ENCODE measurements at regions not wholly inside any gene's neighbourhood (a gene's known extent, or its start where the extent isn't known, plus 50 kb on each side); places are given as distances from the start of the nearest gene placed in this dataset.

DNA sequence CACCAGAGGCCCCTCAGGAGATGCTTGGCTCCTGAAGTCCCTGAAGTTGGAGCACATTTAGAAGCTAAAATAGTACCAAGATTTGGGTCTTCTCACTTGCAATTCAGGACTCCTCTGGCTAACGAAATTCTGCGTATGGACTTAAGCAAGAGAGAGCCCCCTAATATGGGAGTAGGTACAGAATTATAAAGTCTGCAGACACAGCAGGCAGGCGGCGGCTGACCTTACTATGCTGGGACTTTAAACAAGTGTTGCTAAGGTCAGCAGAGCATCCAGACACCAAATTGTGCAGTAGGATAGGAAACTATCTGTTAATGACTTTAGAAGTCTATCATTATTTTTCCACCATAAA lies 104.5 kb upstream of the PDE4B start:
- no peak for DNase-seq

DNA sequence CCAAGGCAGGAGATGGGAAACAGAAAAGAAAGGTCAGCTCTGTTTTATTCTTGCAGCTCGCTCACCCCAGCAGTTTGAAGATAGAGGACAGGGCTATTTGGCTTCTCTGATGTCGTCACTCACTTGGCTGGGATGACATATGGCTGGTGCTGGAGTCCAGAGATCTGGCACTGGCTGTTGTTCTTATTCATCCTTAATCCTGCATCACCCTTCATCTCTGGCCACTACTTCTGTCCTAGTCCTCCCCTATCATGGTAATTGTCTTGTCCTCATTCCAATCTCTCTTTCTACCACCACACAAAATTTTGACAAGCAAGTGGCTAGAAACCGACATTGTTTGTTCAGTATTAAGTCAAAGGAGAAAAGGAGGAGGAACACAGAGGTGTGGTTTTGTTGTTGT lies 103.8 kb upstream of the PDE4B start:
- DNase-seq = no peak

DNA sequence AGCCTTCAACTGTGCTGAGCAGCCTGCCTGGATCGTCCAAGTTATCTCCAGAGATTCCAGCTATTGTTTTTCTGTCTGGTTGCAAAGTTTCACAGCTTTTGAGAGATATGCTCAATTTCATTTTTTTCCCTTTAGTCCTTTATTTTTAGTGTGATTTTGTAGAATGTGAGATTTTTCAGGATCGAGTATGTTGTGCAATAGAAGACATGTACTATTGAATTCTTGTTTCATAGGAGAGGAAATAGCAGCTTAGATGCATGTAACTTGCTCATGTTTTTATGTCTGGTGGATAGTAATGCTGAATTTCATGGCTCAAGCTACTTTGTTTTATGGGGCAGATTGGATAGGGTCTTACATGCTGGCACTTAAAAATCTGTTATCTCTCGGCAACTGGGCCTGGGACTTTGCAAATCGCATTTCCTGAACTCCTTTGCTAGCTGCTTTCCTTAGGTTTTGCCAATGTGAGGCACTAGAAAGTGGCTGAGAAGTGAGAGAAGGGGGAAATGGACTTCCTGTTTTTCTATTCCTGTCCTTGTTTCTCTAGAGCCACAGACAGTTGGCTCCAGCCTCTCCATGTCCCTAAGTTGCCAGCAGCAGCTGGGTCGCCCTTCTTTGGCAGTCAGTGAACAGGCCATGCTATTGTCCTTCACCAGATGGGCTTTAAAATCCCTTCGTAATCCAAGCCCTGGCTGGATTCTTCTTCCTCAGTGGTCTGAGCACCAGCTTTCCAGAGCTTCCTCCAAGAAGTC lies 101.4 kb upstream of the PDE4B start:
- no peak for DNase-seq

DNA sequence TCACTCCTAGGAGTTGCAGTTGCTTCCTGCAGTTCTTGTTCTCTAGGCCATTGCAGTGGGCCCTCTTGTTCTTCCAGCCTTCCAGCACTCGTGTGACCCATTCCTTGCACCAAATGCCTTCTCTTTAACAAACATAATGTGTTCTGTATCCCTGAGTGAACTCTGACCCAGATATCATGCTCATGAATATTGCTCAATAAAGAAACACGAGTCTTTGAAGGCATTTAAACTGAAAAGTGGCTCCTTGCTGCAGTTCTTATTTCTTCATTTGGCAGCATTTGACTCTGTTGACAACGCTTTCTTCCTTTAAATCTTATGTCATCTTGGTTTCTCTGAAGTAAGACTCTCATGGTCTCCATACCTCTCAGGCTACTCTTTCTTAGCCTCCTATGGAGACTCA lies 100.7 kb upstream of the PDE4B start:
- no peak for DNase-seq

DNA sequence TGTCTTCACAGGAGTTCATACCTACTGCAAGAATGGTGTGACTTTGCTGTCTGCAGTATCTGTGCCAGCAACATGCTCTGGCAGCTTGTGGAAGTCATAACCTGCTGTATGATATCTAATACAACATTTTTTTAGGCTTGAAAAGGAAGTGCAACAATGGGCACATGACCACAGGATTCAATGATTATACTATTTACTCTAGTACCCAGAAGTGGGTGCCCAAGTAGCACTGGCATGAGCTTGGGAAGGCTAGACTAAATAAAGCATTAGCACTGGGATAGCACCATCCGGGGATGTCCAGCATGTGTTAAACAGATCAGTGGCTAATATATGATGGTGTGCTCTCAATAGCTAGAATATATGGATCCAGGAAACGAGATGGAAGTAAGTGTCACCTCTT lies 98.6 kb upstream of the PDE4B start:
- no peak for DNase-seq

DNA sequence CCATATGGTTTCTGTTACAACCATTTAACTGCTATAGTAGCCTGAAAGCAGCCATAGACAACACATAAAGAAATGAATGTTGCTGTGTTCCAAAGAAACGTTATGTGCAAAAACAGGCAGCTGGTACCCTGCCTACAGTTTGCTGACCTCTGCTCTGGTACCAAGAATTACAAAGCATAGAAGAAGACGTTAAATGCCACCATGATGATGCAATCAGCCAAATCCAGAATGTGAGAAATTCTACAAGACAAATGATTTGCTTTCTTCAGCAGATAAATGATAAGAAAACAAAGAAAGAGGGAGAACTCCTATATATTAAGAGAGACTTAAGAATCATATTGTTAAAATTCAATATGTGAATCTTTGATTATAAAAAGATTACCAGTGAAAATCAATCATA lies 97.8 kb upstream of the PDE4B start:
- no peak for DNase-seq

DNA sequence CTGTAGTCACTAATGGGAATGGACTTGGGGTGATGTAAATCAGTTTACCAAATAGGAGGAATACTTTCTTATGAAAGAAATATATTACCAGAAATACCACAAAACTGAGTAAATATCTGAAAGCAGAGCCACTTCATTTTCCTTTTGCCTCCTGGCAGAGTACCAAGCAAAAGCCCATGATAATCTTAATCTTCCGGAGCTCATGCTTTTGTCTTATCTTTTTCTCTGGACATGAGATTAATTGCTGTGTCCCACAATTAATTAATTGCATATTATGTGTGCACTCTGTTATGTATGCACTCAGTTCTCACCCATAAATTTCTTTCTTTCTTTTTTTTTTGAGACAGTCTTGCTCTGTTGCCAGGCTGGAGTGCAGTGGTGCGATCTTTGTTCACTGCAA lies 94.1 kb upstream of the PDE4B start:
- no peak for DNase-seq

DNA sequence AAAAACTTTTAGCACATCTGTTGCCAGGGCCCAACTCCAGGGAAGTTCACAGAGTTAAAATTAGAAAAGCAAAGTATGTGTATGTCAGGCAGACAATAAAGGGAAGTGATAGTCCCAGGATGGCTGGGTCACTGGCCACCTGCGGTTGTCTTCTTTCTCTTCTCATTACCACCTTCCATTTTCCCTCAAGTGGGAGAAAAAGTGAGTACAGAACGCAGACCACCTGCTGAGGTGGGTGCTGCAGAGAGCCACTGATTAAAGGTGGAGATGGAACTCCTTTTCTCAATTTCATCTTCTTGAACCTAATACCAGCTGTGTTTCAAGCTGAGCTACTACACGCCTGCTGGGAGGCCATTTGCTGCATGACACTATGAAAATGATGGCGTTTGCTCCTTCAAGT lies 88.8 kb upstream of the PDE4B start:
- no peak for DNase-seq

DNA sequence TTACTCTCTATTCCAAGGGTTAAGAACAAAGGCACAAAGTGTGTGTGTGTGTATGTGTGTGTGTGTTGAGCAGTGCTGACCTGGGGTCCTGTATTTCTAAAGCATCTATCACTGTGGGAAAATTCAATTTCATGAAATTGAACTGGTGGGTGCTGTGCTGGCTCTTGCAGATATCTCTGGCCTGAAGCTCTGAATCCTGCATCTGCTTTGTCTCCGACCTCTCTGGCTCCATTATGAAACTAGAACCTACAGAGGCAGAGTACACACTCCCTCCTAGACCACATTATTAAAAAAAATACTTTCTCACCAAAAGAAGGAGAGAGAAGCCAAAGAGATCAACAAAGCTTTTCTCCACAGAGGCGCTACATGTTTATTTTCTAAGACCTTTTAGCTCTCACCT lies 88.4 kb upstream of the PDE4B start:
- DNase-seq = no peak

DNA sequence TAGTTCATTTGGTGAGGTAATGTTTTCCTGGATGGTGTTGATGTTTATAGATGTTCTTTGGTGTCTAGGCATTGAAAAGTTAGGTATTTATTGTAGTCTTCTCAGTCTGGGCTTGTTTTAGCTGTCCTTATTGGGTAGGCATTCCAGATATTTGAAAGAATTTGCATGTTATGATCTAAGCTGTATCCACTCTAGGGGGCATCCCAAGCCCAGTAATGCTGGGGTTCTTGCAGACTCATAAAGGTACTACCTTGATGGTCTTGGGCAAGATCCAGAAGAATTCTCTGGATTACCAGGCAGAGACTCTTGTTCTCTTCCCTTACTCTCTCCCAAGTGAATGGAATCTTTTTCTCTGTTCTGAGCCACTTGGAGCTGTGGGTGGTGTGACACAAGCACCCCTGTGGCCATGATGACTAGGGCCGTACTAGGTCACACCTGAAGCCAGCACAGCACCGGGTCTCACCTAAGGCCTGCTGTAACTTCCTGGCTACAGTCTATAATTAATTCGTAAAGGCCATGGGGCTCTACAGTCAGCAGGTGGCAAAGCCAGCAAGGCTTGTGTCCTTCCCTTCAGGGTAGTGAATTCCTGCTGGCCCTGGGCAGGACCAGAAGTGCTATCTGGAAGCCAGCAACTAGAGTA lies 74.8 kb upstream of the PDE4B start:
- DNase-seq = peak; percentile 8

DNA sequence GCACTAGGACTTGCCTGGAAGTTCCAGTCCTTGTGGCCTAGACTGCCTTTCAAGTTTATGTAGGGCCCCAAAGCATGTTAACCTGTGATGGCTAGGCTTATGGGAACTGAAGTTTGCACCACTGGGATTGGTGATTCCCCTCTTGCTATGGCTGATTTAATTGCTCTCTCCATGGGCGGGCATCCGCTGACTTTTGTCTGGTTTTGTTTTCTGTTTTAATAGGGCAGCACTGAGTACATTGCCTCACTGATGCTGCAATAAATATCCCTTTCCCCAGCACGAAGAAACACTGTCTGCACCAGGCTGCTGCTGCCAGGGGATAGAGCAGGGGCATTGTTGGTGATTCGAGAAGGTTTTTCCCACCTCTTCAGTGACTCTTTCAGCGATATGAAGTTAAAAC lies 73.3 kb upstream of the PDE4B start:
- no peak for DNase-seq

DNA sequence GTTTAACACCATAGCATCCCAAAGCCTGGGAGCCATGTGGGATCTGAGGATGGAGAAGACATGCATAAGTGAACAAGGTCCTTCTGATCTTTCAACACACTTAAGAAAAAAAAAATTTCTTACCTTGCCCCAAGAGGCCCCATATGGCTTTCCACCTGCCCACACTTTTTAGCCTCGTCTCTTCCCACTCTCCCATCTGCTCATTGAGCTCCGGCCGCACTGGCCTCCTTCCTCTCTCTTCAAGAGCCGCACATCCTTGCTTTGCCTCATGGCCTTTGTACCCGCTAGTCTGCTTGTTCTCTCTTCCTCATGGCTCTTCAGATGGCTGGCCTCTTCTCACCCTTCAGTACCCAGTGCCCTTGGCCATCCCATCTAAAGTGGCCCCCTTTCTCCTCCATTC lies 70.2 kb upstream of the PDE4B start:
- no peak for DNase-seq

DNA sequence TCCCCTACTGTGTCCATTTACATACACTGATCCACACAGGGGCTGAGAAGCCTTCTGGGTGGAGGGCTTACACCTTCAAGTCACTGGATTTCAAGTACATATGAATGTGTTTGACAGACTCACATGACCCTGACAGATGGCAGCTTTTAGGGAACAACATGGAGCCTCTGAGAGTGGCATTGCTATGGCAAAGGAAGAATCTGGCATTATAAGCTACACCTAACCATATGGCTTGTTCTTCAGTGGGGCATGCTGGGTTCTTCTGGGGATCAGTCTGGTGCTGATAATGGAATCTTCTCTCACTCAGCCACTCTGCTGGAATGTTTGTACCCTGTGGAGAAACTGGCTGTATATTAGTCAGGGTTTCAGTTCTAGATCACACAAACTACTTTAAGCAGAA lies 68.5 kb upstream of the PDE4B start:
- DNase-seq = no peak

DNA sequence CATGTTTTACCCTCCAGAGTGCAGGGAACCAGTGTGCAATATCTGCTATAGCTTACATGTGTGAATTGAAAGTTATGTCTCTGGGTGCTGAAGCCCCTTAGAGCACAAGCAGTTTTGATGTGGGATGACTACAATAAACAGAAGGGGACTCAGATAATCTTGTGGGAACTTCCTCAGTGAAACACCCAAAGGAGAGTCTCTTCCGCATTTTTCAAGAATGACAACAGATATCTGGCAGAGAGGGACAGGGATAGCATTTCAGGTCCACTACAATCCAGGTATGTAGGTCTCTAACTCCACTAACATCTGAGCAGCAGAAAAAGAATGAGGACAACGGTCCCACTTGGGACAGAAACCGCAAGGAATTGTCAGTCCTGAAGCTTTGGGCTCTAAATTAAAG lies 67.6 kb upstream of the PDE4B start:
- DNase-seq = no peak

DNA sequence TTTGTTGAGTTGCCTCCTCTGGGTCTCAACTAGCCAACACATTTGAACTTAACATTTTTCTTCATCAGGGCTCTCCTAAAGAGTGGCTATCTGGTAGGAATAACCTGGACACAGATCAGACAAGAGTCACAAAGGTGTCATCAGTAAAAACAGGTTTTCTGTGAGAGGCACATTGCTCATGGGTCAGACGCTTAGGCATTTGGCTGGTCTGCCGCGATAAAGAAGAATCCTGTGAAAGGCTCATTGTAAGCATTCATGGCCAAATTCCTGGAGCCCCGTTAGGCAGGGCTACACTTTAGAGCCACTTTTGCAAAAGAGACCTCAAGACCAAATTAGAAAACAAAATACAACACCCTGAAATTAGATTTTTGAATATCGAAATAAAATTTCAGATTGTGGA lies 64.2 kb upstream of the PDE4B start:
- no peak for DNase-seq

DNA sequence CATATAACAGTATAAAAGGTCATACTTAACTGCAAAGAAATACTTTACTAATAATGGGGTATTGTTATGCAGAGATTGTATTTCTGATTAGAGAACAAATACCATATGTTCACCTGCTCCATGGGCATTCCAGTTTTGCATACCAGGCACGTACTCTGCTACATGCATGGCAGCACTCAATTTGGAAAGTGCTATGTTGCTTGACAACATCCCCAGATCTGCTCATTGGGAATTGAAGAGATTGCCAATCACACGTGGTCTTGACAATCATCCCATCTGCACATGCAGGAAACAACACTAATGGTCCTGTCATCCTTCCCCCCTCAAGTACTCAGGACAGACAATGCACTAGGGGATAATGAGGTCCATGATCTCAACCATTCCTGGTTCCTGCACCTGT lies 63.4 kb upstream of the PDE4B start:
- DNase-seq = no peak

DNA sequence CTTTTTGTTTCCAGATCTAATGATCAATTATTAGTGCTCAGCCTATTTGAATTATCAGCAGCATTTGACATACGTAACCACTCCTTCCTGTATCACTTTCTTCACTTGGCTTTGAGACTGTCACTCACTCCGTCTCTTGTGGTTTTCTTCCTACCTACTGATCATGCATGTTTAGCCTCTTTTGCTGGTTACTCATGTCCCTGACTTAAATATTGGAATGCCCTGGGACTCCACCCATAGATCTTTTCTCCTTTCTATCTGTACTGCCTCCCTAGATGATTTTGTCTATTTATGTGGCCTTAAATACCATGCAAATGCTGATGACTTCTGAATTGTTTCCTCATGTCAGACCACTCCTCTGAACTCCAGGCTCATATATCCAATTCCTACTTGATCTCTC lies 57.7 kb upstream of the PDE4B start:
- DNase-seq = no peak

DNA sequence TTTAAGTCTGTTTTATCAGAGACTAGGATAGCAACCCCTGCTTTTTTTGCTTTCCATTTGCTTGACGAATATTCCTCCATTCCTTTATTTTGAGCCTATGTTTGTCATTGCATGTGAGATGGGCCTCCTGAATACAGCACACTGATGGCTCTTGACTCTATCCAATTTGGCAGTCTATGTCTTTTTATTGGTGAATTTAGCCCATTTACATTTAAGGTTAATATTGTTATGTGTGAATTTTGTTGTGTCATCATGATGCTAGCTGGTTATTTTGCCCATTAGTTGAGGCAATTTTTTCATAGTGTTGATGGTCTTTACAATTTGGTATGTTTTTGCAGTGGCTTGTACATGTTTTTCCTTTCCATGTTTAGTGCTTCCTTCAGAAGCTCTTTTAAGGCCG lies 50.7 kb upstream of the PDE4B start:
- no peak for DNase-seq
